LHCN-M2 (cell line): ENCODE measurements at regions not wholly inside any gene's neighbourhood (a gene's known extent, or its start where the extent isn't known, plus 50 kb on each side); places are given as distances from the start of the nearest gene placed in this dataset.

Experiments
- DNase-seq: peaks from one replicate; pipeline ENCODE4 v3.0.0-alpha.2; 2012; ENCODE audit warnings: low read depth

DNA sequence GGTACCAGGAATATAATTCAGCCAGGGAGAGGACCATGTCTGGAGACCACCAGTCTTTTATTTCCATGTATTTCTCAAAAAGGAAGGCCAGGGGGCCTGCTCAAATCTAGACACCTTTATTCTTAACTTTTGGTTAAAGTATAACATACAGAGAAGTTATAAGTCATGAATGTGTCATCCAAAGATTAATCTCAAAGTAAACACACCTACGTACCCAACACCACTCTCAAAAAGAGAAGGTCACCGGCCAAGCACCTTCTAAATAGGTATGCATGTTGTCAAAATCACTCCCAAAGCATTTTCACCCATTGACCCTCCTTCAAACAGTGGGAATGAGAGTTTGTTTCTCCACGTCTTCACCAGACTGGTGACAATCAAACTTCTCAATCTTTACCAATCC lies 60.0 kb upstream of the FZD10 start:
- DNase-seq: no peak

DNA sequence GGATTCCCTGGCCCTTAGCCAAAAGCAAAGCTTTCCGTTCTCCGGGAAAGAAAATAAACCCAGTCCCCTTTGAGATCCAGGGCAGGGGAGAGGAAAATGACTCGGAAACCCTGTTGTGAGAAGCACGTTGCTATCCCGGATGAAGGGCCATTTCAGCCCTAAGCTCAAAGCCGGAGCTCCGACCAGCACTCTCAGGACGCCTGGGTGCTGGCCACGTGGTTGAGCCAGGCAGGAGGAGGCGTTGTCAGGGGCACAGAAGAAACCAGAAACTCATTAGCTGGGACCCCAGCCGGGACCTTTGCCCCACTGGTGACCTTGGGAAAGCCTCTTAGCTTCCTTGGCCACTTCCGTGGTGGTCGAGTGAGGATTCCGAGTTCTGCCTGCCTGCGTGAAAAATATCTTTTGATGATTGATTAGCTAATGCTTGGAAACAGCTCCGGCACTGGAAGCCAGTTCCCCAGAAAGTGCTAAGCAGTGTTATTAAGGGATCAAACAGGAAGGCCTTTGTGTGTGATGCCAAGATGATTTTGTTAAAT lies 57.6 kb upstream of the FZD10 start:
- DNase-seq: no peak

DNA sequence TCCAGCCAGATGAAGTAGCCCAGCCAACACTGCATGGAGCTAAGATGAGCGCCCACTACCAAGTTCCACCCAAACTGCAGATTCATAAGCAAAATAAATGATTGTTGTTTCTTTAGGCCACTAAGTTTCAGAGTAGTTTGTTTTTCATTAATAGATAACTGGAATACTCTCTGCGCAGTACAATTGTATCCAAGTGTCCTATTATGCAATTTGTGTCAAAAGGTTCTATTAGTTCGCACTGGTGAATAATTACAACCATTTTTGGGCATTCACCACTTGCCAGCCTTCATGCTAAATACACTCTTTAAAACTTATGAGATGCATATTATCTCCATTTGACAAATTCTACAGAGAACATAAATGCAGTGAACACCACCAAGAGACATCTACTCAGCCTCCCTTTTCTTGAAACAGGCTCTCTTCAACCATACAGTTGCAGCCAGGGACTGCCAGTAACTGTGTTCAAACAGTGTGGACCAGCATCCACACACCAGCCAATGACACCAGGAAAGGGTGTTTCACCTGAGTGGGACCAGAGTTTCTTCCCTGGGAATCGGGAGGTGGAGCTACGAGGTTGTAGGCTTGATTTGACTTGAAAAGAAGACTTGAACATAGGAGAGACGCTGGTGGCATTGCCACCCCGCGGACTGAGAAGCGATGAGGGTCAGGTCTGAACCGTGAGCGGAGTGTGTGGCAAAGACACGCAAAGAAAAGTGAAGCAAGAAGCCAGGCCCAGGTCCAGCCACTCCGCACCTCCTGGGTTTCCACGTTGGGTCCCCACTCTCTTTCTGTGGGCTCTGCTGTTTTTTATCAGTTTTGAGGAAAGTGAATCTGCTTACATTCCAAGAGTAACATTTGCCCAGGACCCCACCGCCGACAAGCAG lies 53.0 kb upstream of the FZD10 start:
- no peak for DNase-seq

- no peak for DNase-seq
These were observed 51.4 kb upstream of the FZD10 start for GRCh38 chr12:130110914-130111313.

GRCh38 chr12:130111965-130112496 lies 50.2 kb upstream of the FZD10 start:
- no peak for DNase-seq
